ENCODE measurements at regions not wholly inside any gene's neighbourhood (a gene's known extent, or its start where the extent isn't known, plus 50 kb on each side); places are given as distances from the start of the nearest gene placed in this dataset.

DNA sequence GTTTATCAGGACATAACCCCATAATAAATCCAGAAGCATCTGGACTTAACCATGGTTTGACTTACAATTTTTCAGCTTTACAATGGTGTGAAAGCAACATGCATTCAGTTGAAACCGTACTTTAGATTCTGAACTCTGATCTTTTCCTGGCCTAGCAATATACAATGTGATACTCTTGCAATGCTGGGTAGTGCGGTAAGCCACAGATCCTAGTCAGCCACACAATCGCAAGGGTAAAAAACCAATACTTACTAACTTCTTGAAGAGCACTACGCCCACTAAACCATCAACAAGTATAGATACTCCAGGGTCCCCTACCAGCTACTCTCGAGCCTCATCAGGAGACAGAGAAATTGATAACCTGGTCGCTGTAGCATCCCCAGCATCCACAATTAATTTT lies 71.0 kb upstream of the CCDC150 start:
- in situ Hi-C loops (cut with HindIII; ENCODE audit: low sequenced_read_pairs): no loop called here
- H3K4me3 ChIP-seq (ENCODE audit: low read depth, low read length): no peak overlapping the region
- TF ChIP-seq, protein P1, sequence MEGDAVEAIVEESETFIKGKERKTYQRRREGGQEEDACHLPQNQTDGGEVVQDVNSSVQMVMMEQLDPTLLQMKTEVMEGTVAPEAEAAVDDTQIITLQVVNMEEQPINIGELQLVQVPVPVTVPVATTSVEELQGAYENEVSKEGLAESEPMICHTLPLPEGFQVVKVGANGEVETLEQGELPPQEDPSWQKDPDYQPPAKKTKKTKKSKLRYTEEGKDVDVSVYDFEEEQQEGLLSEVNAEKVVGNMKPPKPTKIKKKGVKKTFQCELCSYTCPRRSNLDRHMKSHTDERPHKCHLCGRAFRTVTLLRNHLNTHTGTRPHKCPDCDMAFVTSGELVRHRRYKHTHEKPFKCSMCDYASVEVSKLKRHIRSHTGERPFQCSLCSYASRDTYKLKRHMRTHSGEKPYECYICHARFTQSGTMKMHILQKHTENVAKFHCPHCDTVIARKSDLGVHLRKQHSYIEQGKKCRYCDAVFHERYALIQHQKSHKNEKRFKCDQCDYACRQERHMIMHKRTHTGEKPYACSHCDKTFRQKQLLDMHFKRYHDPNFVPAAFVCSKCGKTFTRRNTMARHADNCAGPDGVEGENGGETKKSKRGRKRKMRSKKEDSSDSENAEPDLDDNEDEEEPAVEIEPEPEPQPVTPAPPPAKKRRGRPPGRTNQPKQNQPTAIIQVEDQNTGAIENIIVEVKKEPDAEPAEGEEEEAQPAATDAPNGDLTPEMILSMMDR (IDR thresholded peaks at IDR 0.05; ENCODE audit: low read depth, low read length): no peak
- DNase-seq (ENCODE audit: low read depth, low spot score): no peak

DNA sequence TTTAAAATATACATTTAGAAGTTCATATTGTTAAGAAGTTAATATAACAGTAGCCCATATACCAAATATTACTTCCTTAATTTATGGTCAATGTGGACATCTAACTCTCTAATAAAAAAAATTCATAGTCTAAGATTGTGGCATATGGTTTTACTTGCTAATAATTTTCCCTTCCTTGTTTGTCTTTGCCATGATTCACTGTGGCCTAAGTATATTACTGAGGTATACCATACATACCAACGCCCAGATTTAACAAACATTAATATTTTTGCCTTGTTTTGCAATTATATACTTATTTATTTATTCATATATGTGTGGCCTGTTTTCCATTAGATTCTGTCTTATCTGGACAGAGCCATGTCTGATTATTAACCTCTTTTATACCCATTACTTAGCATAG lies 54.6 kb upstream of the CCDC150 start:
- no peak for DNase-seq (ENCODE audit: low read depth, low spot score)
- TF ChIP-seq, protein P1 (IDR thresholded peaks at IDR 0.05; ENCODE audit: low read depth, low read length): no peak
- in situ Hi-C loops (cut with HindIII; ENCODE audit: low sequenced_read_pairs): no loop called here
- no peak overlapping the region for H3K4me3 ChIP-seq (ENCODE audit: low read depth, low read length)

DNA sequence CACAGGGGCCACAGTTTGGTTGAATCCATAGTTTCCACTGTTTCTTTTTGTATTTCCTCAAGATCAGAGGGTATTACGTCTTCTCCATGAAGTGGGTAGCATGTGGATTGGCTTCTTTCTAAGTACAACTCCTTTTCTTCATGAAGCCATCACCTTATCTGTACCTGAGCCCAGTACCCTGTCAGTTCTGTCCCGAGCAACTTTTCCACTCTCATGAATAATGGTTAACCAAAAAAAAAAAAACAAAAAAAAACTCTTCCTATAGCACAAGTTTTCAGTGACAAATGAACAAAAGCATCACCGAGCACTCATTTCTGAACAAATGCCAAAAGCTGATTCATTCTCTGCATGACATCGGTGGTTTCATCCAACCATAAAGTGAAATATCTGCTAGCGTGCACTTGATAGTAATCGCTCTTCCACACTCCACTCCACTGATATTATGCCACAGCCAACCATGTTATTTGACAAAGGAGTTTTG lies 53.0 kb upstream of the CCDC150 start:
- in situ Hi-C loops (cut with HindIII; ENCODE audit: low sequenced_read_pairs): no loop called here
- peak; percentile 91 for DNase-seq (ENCODE audit: low read depth, low spot score)
- TF ChIP-seq, protein P1 (IDR thresholded peaks at IDR 0.05; ENCODE audit: low read depth, low read length): no peak
- H3K4me3 ChIP-seq (ENCODE audit: low read depth, low read length): no peak overlapping the region

DNA sequence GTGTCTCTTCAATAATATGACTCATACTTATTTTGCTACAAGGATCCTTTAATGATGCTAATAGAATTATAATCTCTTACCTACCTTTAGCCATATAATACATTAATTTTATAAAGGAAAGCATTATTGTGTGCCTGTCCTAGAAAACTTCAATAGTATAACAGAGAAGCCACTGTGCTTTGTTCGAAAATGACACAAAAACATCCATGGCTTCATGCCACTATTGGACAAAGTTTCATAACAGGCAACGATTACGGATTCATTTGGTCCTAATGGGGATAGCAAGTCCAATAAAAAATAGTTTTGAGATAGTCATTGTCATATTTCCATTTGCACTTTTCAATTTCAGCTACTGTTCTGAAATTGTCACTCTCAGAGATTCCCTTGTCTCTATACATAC lies 52.5 kb upstream of the CCDC150 start:
- H3K4me3 ChIP-seq (ENCODE audit: low read depth, low read length): no peak overlapping the region
- TF ChIP-seq, protein P1 (IDR thresholded peaks at IDR 0.05; ENCODE audit: low read depth, low read length): no peak
- in situ Hi-C loops (cut with HindIII; ENCODE audit: low sequenced_read_pairs): no loop called here
- no peak for DNase-seq (ENCODE audit: low read depth, low spot score)

DNA sequence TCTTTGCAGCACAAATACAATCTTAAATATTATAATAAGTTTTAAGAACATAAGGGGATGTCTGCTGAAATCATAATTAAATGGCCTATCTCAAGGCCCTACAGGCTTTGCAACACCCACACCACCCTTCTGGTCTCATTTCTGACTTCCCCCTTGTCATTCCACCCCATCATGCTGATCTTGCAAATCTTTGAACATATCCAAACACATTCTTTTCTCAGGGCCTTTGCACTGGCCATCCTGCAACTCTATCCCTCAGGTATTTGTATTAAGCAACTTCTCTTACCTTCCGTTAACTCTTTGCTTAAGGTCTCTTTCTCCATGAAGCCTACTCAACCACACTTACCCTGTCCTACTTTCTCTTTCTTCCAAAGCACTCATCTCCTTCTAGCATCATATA lies 51.8 kb upstream of the CCDC150 start:
- TF ChIP-seq, protein P1 (IDR thresholded peaks at IDR 0.05; ENCODE audit: low read depth, low read length): no peak
- in situ Hi-C loops (cut with HindIII; ENCODE audit: low sequenced_read_pairs): no loop called here
- no peak overlapping the region for H3K4me3 ChIP-seq (ENCODE audit: low read depth, low read length)
- DNase-seq (ENCODE audit: low read depth, low spot score): no peak

DNA sequence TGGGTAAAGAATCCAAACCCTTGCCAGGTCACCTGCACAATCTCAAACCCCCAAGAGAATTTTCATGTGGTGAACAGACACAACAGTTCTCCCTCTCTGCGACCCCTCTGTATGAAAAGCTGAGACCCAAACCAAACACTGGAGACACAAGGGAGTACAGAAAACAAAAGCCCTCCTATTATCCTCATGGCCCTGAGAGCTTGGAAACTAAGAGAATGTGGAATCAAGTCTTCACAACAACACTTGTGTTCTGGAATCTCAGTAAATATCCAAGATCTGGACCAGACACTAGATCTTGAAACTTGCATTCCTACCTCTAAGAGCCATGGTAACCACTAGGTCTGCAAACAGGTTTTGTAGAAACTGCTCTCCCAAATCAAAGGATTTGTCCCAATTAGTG lies 50.1 kb upstream of the CCDC150 start:
- no peak overlapping the region for H3K4me3 ChIP-seq (ENCODE audit: low read depth, low read length)
- DNase-seq (ENCODE audit: low read depth, low spot score): no peak
- in situ Hi-C loops (cut with HindIII; ENCODE audit: low sequenced_read_pairs): no loop called here
- TF ChIP-seq, protein P1 (IDR thresholded peaks at IDR 0.05; ENCODE audit: low read depth, low read length): no peak
